Kidney epithelial cell (primary cell): ENCODE measurements at regions not wholly inside any gene's neighbourhood (a gene's known extent, or its start where the extent isn't known, plus 50 kb on each side); places are given as distances from the start of the nearest gene placed in this dataset.

Source experiments
- DNase-seq: peaks from one replicate; pipeline ENCODE4 v3.0.0-alpha.2; 2010; ENCODE audit warnings: low read depth
- H3K27me3 ChIP-seq: 2 replicates; pipeline ENCODE4 v1.6.0; 2011; ENCODE audit warnings: low read length; ENCODE audit not compliant: control insufficient read depth, insufficient read depth
- H3K36me3 ChIP-seq: 2 replicates; pipeline ENCODE4 v1.5.1; 2011; ENCODE audit warnings: low read length; ENCODE audit not compliant: control insufficient read depth, insufficient read depth
- H3K4me3 ChIP-seq: 2 replicates; pipeline ENCODE4 v1.5.1; 2011; ENCODE audit warnings: low read depth, mild to moderate bottlenecking, control low read depth, low read length
- CTCF ChIP-seq: IDR thresholded peaks from 2 replicates; pipeline ENCODE4 v1.5.1; 2011; ENCODE audit warnings: mild to moderate bottlenecking, moderate library complexity, low read length, control low read depth, inconsistent platforms; ENCODE audit not compliant: insufficient read depth, poor library complexity, severe bottlenecking

GRCh38 chr1:4528590-4528989 lies 125.8 kb upstream of the AJAP1 start:
- TF ChIP-seq CTCF: no peak
- H3K4me3 ChIP-seq: no peak overlapping the region
- no peaks in the 10 kb centered on the region for H3K36me3 ChIP-seq
- no peaks in the 10 kb centered on the region for H3K27me3 ChIP-seq
- no peak for DNase-seq

- H3K36me3 ChIP-seq: no peaks in the 10 kb centered on the region
- DNase-seq: no peak
- no peaks in the 10 kb centered on the region for H3K27me3 ChIP-seq
- TF ChIP-seq CTCF: no peak
- H3K4me3 ChIP-seq: no peak overlapping the region
Observed at GRCh38 chr1:4529446-4530165, 124.8 kb upstream of the AJAP1 start.

- no peak overlapping the region for H3K4me3 ChIP-seq
Observed at GRCh38 chr1:4530166-4530785, 124.1 kb upstream of the AJAP1 start.

GRCh38 chr1:4531842-4532241 lies 122.6 kb upstream of the AJAP1 start:
- Histone ChIP-seq H3K27me3 (no peaks in the 10 kb centered on the region), H3K36me3 (no peaks in the 10 kb centered on the region), H3K4me3 (no peak overlapping the region)
- TF ChIP-seq CTCF: no peak
- DNase-seq: no peak

More at GRCh38 chr1:4530166-4530785, 124.1 kb upstream of the AJAP1 start:
- no peak for DNase-seq
- no peak for TF ChIP-seq CTCF
- H3K36me3 ChIP-seq: no peaks in the 10 kb centered on the region
- no peaks in the 10 kb centered on the region for H3K27me3 ChIP-seq

- Histone ChIP-seq H3K27me3 (no peaks in the 10 kb centered on the region), H3K36me3 (no peaks in the 10 kb centered on the region), H3K4me3 (no peak overlapping the region)
- TF ChIP-seq CTCF: no peak
- no peak for DNase-seq
Observed at GRCh38 chr1:4532656-4533055, 121.8 kb upstream of the AJAP1 start.
